ENCODE measurements at regions not wholly inside any gene's neighbourhood (a gene's known extent, or its start where the extent isn't known, plus 50 kb on each side); places are given as distances from the start of the nearest gene placed in this dataset.

- no peak for TF ChIP-seq ELF4 (IDR thresholded peaks at IDR 0.05)
- no peak for TF ChIP-seq SP1 (IDR thresholded peaks at IDR 0.05)
- no peak for TF ChIP-seq ZNF384 (IDR thresholded peaks at IDR 0.05)
- no peak for TF ChIP-seq TARDBP (IDR thresholded peaks at IDR 0.05)
- no peak for TF ChIP-seq ARNT (IDR thresholded peaks at IDR 0.05)
- TF ChIP-seq SUZ12 (IDR thresholded peaks at IDR 0.05): no peak
These were observed 185.6 kb upstream of the FSTL5 start for GRCh38 chr4:162349395-162349794.
